WERI-Rb-1 (cell line): ENCODE measurements at regions not wholly inside any gene's neighbourhood (a gene's known extent, or its start where the extent isn't known, plus 50 kb on each side); places are given as distances from the start of the nearest gene placed in this dataset.

Experiments
- DNase-seq: peaks from one replicate; pipeline ENCODE4 v3.0.0-alpha.2; 2020
- H3K27ac ChIP-seq: fragments of 250-450 bp; sonication (Bioruptor Pico); 2 replicates; pipeline ENCODE4 v1.5.1; 2020; ENCODE audit warnings: mild to moderate bottlenecking, moderate library complexity
- H3K27me3 ChIP-seq: fragments of 250-450 bp; sonication (Bioruptor Pico); 2 replicates; pipeline ENCODE4 v1.5.1; 2021; ENCODE audit warnings: mild to moderate bottlenecking, low read depth, moderate library complexity; ENCODE audit not compliant: insufficient read depth, severe bottlenecking
- H3K36me3 ChIP-seq: fragments of 250-450 bp; sonication (Bioruptor Pico); 2 replicates; pipeline ENCODE4 v1.5.1; 2020; ENCODE audit warnings: mild to moderate bottlenecking, moderate library complexity
- H3K4me3 ChIP-seq: 2 replicates; pipeline ENCODE4 v1.5.1; 2011; ENCODE audit warnings: low read depth, mild to moderate bottlenecking, control low read depth, low read length
- H3K9me3 ChIP-seq: fragments of 250-450 bp; sonication (Bioruptor Pico); 2 replicates; pipeline ENCODE4 v1.5.1; 2021; ENCODE audit warnings: mild to moderate bottlenecking, moderate library complexity; ENCODE audit not compliant: severe bottlenecking
- CTCF ChIP-seq: IDR thresholded peaks from 2 replicates; pipeline ENCODE4 v1.5.1; 2011; ENCODE audit warnings: low read depth, mild to moderate bottlenecking, control low read depth, inconsistent platforms, low read length

GRCh38 chr1:194056169-194056568 is 869.8 kb upstream of the B3GALT2 start:
- H3K36me3 ChIP-seq: no peaks in the 10 kb centered on the region
- DNase-seq: no peak
- no peak overlapping the region for H3K4me3 ChIP-seq
- H3K9me3 ChIP-seq: no peaks in the 10 kb centered on the region
- H3K27ac ChIP-seq: no peak overlapping the region
- H3K27me3 ChIP-seq: no peaks in the 10 kb centered on the region
- no peak for TF ChIP-seq CTCF

GRCh38 chr1:194055536-194055935 is 869.1 kb upstream of the B3GALT2 start:
- no peak for DNase-seq
- no peak overlapping the region for H3K27ac ChIP-seq
- TF ChIP-seq CTCF: no peak
- no peaks in the 10 kb centered on the region for H3K36me3 ChIP-seq
- H3K4me3 ChIP-seq: no peak overlapping the region
- H3K9me3 ChIP-seq: no peaks in the 10 kb centered on the region
- no peaks in the 10 kb centered on the region for H3K27me3 ChIP-seq

- Histone ChIP-seq H3K4me3 (no peak overlapping the region), H3K27me3 (no peaks in the 10 kb centered on the region), H3K9me3 (no peaks in the 10 kb centered on the region), H3K36me3 (no peaks in the 10 kb centered on the region), H3K27ac (no peak overlapping the region)
- DNase-seq: no peak
- no peak for TF ChIP-seq CTCF
Observed at GRCh38 chr1:194052514-194053338, 866.3 kb upstream of the B3GALT2 start.

GRCh38 chr1:194047921-194048320 is 861.5 kb upstream of the B3GALT2 start:
- no peak for TF ChIP-seq CTCF
- H3K9me3 ChIP-seq: no peaks in the 10 kb centered on the region
- H3K36me3 ChIP-seq: no peaks in the 10 kb centered on the region
- H3K27me3 ChIP-seq: no peaks in the 10 kb centered on the region
- no peak overlapping the region for H3K27ac ChIP-seq
- DNase-seq: no peak
- H3K4me3 ChIP-seq: no peak overlapping the region

- Histone ChIP-seq H3K27ac (no peak overlapping the region), H3K27me3 (no peaks in the 10 kb centered on the region), H3K36me3 (no peaks in the 10 kb centered on the region), H3K9me3 (no peaks in the 10 kb centered on the region), H3K4me3 (no peak overlapping the region)
- DNase-seq: no peak
- no peak for TF ChIP-seq CTCF
Observed at GRCh38 chr1:194047206-194047605, 860.8 kb upstream of the B3GALT2 start.

- Histone ChIP-seq H3K27me3 (no peaks in the 10 kb centered on the region), H3K36me3 (no peaks in the 10 kb centered on the region), H3K27ac (no peak overlapping the region), H3K9me3 (no peaks in the 10 kb centered on the region), H3K4me3 (no peak overlapping the region)
- TF ChIP-seq CTCF: no peak
- no peak for DNase-seq
Observed at GRCh38 chr1:194045416-194045815, 859.0 kb upstream of the B3GALT2 start.
